Memory B cell (primary cell): ENCODE measurements at regions not wholly inside any gene's neighbourhood (a gene's known extent, or its start where the extent isn't known, plus 50 kb on each side); places are given as distances from the start of the nearest gene placed in this dataset.
"Not testable (repeated sequence)": the region's sequence is repeated elsewhere in the genome, so short reads cannot be mapped to it uniquely, and the experiment has no call there.

Source experiments
- ATAC-seq: fragments of 150-1000 bp; cut with Tn5 transposase; 2 replicates; pipeline ENCODE4 v1.10.0; 2021; ENCODE audit warnings: low read depth, mild to moderate bottlenecking, moderate library complexity
- DNase-seq, 2 donors: peaks; one replicate each; pipeline ENCODE4 v3.0.0; 2022; ENCODE audit warnings: low spot score in 2 of 2
- H3K27ac Mint-ChIP-seq: one replicate; pipeline ENCODE4 v1.8.0; 2022; ENCODE audit warnings: mild to moderate bottlenecking, moderate library complexity, mixed read lengths
- H3K27me3 Mint-ChIP-seq: one replicate; pipeline ENCODE4 v1.8.0; 2022; ENCODE audit warnings: mixed read lengths
- H3K36me3 Mint-ChIP-seq: one replicate; pipeline ENCODE4 v1.8.0; 2022; ENCODE audit warnings: mild to moderate bottlenecking, mixed read lengths
- H3K4me1 Mint-ChIP-seq: one replicate; pipeline ENCODE4 v1.8.0; 2022; ENCODE audit warnings: mixed read lengths
- H3K4me3 Mint-ChIP-seq: one replicate; pipeline ENCODE4 v1.8.0; 2022; ENCODE audit warnings: mild to moderate bottlenecking, moderate library complexity, mixed read lengths
- H3K9me3 Mint-ChIP-seq: one replicate; pipeline ENCODE4 v1.8.0; 2022; ENCODE audit warnings: mixed read lengths

DNA sequence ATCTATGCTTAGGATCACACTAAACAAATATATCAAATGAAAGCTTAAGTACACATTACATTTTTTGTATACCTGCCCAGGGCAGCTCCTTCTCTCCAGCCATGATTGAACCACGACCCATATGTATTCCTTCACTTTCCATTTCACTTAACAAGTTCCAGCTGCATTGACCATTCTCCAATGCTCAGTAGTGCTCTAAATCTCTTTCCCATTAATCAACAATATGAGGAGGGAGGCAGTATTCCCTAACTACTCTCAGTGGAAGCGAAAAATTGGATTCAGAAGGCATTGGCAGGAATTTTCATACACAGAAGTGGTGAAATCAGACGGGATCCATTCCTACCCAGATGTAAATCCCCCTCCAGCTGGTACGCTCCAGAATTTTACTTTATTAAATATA lies 372.0 kb upstream of the LUZP2 start:
- DNase-seq (no peak), ATAC-seq (no peak)
- Mint-ChIP-seq H3K27ac (no peak overlapping the region), H3K27me3 (no peaks in the 10 kb centered on the region), H3K9me3 (peaks cover 1% of the 10 kb centered on the region), H3K36me3 (no peaks in the 10 kb centered on the region), H3K4me1 (no peaks in the 10 kb centered on the region), H3K4me3 (no peak overlapping the region)

DNA sequence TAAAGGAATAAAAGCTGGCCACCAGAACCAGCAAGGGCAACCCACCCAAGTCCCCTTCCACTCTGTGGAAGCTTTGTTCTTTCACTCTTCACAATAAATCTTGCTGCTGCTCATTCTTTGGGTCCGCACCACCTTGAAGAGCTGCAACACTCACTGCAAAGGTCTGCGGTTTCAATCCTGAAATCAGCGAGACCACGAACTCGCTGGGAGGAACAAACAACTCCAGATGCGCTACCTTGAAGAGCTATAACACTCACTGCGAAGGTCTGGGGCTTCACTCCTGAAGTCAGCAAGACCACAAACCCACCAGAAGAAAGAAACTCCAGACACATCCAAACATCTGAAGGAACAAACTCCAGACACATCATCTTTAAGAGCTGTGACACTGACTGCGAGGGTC lies 365.2 kb upstream of the LUZP2 start:
- Mint-ChIP-seq H3K27me3 (no peaks in the 10 kb centered on the region), H3K27ac (no peak overlapping the region), H3K9me3 (peaks cover 3% of the 10 kb centered on the region), H3K36me3 (no peaks in the 10 kb centered on the region), H3K4me1 (no peaks in the 10 kb centered on the region), H3K4me3 (no peak overlapping the region)
- DNase-seq (no peak), ATAC-seq (no peak)

DNA sequence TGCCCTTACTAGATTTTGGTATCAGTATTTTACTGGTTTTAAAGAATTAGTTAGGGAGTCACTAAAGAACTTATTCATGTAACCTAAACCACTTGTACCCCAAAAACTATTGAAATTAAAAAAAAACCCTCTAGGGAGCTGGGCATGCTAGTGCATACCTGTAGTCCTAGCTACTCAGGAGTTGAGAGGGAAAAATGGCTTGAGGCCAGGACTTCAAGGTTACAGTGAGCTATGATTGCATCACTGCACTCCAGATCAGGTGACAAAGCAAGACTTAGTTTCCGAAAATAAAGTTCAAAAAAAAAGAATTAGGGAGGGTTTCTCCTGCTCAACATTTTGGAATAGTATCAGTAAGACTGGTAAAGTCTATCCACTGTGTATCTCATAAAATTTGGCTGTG lies 364.4 kb upstream of the LUZP2 start:
- no peak for DNase-seq
- Mint-ChIP-seq H3K36me3 (no peaks in the 10 kb centered on the region), H3K27ac (no peak overlapping the region), H3K9me3 (peaks cover 3% of the 10 kb centered on the region), H3K27me3 (no peaks in the 10 kb centered on the region), H3K4me1 (no peaks in the 10 kb centered on the region), H3K4me3 (no peak overlapping the region)
- no peak for ATAC-seq

DNA sequence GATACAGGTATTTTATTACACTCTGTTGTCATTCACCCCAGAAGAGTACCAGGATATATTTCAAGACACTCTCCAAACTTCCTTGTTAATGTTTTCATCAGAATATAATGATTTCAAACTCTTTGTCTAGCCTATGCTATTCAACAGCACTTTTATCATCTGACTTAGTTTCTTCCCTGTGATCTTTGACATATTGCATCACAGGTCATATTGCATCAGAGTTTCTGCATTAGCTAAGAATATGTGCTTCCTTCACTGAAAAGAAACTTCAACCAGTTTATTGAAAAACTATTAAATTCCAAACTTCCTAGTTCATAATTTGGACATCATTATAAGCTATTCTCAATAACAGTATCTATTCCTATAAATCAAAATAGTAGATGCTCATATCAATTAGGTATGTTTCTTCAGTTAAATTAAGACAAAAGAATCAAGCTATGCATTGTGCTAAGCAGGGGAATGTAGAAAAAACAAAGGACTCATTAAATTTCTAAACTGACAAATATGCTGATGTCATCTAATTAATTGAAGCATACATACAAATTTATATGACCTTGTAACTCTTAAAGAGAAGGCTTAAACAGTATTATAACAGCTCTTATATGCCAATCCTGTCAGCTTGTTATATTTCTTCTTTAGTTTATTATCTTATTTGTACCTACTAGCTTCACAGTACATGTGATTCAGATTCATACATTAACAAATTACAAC lies 361.8 kb upstream of the LUZP2 start:
- Mint-ChIP-seq H3K4me1 (no peaks in the 10 kb centered on the region), H3K27ac (no peak overlapping the region), H3K36me3 (no peaks in the 10 kb centered on the region), H3K9me3 (peaks cover 5% of the 10 kb centered on the region), H3K27me3 (no peaks in the 10 kb centered on the region), H3K4me3 (no peak overlapping the region)
- no peak for ATAC-seq
- DNase-seq = no peak

DNA sequence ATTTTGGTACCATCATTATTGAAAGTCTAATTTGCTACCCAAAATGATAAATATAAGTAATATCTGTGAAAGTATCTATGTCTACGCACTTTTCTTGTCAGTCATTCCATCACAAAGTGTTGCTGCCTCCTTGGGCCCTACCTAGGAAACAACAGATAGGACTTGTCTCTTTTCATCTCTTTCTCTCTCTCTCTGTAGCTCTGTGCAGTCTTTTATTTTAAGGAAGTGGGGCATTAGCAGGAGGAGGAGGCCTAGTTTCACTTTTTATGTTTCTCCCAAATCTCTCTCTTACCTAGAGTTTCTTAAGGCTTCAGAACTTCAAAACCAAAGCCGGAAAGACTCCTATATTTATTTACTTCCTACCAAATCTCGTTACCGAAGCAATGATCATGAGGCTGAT lies 354.8 kb upstream of the LUZP2 start:
- DNase-seq (no peak), ATAC-seq (no peak)
- Mint-ChIP-seq H3K36me3 (no peaks in the 10 kb centered on the region), H3K27me3 (no peaks in the 10 kb centered on the region), H3K4me3 (no peak overlapping the region), H3K4me1 (no peaks in the 10 kb centered on the region), H3K27ac (no peak overlapping the region), H3K9me3 (peaks cover 6% of the 10 kb centered on the region)

DNA sequence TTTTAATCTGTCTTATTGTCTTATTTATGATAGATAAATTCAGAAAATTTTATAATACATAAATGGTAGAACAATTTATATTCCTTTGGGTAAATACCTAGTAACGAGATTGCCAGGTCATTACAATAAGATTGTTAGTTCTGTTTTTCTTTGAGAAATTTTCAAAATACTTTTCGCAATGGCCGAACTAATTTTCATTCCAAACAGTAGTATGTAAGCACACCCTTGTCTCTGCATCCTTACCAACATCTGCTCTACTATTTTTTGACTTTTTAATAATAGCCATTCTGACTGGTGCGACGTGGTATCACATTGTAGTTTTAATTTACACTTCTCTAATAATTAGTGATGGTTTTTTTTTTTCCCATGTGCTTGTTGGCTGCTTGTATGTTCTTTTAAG lies 351.4 kb upstream of the LUZP2 start:
- DNase-seq (no peak), ATAC-seq (no peak)
- no peak overlapping the region for H3K4me3 Mint-ChIP-seq
- H3K27ac Mint-ChIP-seq = no peak overlapping the region
- no peaks in the 10 kb centered on the region for H3K27me3 Mint-ChIP-seq
- H3K9me3 Mint-ChIP-seq = peaks cover 4% of the 10 kb centered on the region
- no peaks in the 10 kb centered on the region for H3K4me1 Mint-ChIP-seq
- no peaks in the 10 kb centered on the region for H3K36me3 Mint-ChIP-seq

DNA sequence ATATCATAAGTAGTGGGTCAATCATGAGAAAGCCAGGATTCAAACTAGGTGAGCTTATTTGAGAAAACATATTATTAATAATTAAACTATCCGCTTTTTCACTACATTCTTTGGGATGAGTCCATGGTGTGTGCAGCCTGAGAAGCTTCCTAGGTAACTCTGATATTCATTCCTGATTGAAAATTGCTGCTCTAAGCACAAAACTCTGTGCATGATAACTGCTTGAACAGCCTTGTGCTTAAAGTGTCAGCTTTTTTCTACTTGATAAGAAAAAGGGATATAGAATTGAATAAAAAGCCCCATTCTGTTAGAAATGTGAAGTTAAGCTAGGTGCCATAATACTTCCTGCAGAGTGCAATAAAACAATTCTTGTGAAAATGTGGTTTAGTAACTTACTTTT lies 343.5 kb upstream of the LUZP2 start:
- Mint-ChIP-seq H3K9me3 (peaks cover 4% of the 10 kb centered on the region), H3K4me1 (no peaks in the 10 kb centered on the region), H3K4me3 (no peak overlapping the region), H3K27me3 (no peaks in the 10 kb centered on the region), H3K36me3 (no peaks in the 10 kb centered on the region), H3K27ac (no peak overlapping the region)
- DNase-seq (no peak), ATAC-seq (no peak)

DNA sequence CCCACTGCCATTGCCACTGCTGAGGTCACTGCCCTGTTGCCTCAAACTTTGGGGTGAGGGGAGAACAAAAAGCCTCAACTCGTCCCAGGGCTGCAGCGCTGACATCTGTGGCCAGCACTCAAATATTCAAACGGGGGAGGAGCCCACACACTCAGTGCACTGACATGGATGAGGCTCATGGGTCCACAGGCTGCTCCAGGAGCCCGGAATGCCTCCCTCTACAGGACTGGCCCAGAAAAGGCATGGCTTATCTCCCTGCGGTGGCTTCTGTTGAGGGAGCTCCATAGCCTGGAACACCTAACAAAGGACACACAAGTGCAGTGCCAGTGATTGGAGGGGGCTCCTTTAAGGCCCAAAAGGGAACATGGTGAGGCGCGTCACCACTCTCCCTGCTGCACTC lies 341.1 kb upstream of the LUZP2 start:
- no peaks in the 10 kb centered on the region for H3K27me3 Mint-ChIP-seq
- H3K9me3 Mint-ChIP-seq = peaks cover 3% of the 10 kb centered on the region
- ATAC-seq = no peak
- no peaks in the 10 kb centered on the region for H3K36me3 Mint-ChIP-seq
- H3K27ac Mint-ChIP-seq = no peak overlapping the region
- no peak for DNase-seq
- no peaks in the 10 kb centered on the region for H3K4me1 Mint-ChIP-seq
- no peak overlapping the region for H3K4me3 Mint-ChIP-seq

DNA sequence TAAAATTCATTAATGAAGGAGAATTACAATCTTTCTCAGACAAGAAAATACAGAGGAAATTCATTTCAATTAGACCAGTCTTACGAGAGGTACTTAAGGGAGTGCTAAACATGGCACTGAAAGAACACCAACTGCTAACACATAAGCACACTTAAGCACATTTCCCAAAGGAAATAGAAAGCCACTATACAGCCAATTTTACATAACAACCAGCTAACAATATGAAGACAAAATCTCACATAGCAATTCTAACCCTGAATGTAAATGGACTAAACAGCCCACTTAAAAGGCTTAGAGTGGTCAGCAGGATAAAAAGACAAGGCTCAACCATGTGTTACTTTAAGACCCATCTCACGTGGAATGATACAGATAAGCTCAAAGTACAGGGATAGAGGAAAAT lies 339.5 kb upstream of the LUZP2 start:
- ATAC-seq = no peak
- no peak for DNase-seq
- Mint-ChIP-seq H3K4me1 (no peaks in the 10 kb centered on the region), H3K27me3 (no peaks in the 10 kb centered on the region), H3K4me3 (no peak overlapping the region), H3K36me3 (no peaks in the 10 kb centered on the region), H3K9me3 (peaks cover 3% of the 10 kb centered on the region), H3K27ac (no peak overlapping the region)

DNA sequence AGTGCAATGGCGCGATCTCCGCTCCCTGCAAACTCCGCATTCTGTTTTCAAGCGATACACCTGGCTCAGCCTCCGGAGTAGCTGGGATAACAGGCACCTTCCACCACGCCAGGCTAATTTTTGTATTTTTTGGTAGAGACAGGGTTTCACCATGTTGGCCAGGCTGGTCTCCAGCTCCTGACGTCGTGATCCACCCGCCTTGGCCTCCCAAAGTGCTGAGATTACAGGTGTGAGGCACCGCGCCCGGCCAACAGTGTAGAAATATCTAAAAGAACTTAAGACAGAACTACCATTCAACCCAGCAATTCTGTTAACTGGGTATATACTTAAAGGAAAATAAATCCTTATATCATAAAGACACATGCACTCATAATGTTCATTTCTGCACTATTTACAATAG lies 335.3 kb upstream of the LUZP2 start:
- Mint-ChIP-seq H3K4me3 (no peak overlapping the region), H3K9me3 (peaks cover 5% of the 10 kb centered on the region), H3K27ac (no peak overlapping the region), H3K27me3 (no peaks in the 10 kb centered on the region), H3K4me1 (no peaks in the 10 kb centered on the region), H3K36me3 (no peaks in the 10 kb centered on the region)
- ATAC-seq (no peak), DNase-seq (no peak)

DNA sequence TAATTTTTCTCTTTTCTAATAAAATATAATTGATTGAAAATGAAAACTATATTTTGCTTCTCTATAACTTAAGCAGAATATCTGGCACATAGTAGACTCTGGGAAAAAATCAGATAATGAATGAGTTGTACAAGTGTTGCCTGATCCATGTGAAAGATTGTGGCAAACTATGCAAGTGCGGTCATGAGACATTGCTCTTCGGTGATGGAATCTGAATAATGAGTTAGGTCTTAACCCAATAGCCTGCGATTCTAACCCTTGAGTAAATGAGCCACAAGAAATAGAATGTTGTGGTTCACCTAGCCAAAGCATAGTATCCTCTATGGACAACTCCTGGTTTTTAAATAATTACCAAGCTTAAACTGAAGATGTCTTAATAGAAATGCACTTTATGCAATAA lies 333.7 kb upstream of the LUZP2 start:
- Mint-ChIP-seq H3K36me3 (no peaks in the 10 kb centered on the region), H3K27me3 (no peaks in the 10 kb centered on the region), H3K4me1 (no peaks in the 10 kb centered on the region), H3K4me3 (no peak overlapping the region), H3K27ac (no peak overlapping the region), H3K9me3 (peaks cover 3% of the 10 kb centered on the region)
- no peak for ATAC-seq
- DNase-seq = no peak

DNA sequence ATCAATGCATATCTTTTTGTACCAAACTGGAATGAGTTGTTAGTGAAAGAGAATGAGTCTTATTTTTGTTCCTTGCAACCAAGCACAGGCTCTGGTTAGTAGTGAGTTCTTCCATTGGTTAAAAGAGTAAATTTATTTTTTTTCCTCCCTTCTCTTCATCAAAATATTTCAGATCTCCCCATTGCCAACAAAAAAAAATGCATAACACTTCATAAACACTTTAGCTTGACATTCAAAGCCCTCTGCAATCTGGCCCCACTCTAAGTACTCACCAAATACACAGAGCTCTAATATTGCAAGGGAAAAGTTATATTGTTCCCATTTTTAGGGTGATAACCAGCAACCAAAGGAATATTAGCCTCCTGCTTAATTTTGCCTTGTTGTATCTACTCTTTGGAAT lies 333.0 kb upstream of the LUZP2 start:
- ATAC-seq (no peak), DNase-seq (no peak)
- Mint-ChIP-seq H3K36me3 (no peaks in the 10 kb centered on the region), H3K27ac (no peak overlapping the region), H3K27me3 (no peaks in the 10 kb centered on the region), H3K4me1 (no peaks in the 10 kb centered on the region), H3K9me3 (peaks cover 3% of the 10 kb centered on the region), H3K4me3 (no peak overlapping the region)

DNA sequence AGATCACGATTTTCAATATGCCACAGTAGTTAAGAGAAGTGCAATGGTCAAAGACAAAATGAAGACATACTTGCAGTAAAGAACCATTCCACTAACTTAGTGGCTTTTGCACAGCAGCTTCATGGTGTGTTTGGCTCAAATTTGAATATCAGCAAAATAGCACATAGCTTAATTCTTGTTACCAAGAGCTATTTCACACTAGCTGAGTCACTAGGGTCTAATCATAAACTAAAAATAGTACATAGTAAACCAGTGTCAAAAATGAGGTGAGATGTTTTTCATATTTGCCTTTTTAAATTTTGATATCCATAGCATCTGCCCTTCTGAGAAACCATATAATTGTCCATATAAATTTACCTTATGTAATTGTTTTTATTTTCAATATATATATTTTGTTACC lies 325.0 kb upstream of the LUZP2 start:
- H3K36me3 Mint-ChIP-seq = no peaks in the 10 kb centered on the region
- H3K27ac Mint-ChIP-seq = no peak overlapping the region
- H3K4me1 Mint-ChIP-seq = no peaks in the 10 kb centered on the region
- peaks cover 2% of the 10 kb centered on the region for H3K9me3 Mint-ChIP-seq
- no peaks in the 10 kb centered on the region for H3K27me3 Mint-ChIP-seq
- H3K4me3 Mint-ChIP-seq = no peak overlapping the region
- ATAC-seq (no peak), DNase-seq (no peak)

DNA sequence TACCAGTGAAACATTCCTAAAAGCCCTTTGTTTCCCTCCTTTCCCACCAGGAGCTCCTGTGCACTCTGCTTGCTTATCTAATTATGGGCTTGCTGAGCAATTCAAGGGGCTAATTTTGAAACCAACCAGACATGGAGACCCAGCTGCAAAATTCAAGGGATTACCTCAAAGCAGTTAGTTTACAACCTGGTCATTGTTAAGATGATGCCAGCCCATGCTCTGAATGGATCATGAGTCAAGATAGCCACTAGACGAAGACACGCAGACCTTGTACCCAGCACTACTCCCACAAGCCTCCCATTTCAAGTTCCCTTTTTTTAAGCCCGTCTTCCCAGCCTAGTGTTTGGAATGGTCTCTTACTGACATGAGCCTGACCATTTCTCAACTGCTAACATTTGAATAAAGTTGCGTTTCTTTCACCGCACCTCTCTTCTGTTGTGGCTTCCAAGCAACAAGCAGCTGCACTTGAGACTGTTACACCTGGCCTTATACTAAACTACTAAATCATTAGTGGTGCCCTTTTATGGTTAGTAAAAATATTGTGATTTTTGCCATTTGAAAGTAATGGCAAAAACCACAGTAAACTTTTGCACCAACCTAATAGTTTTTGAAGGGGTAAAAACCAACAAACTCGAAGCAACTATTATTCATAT lies 315.3 kb upstream of the LUZP2 start:
- no peak overlapping the region for H3K27ac Mint-ChIP-seq
- DNase-seq (no peak), ATAC-seq (no peak)
- no peaks in the 10 kb centered on the region for H3K27me3 Mint-ChIP-seq
- H3K4me3 Mint-ChIP-seq = no peak overlapping the region
- no peaks in the 10 kb centered on the region for H3K4me1 Mint-ChIP-seq
- peaks cover 6% of the 10 kb centered on the region for H3K9me3 Mint-ChIP-seq
- H3K36me3 Mint-ChIP-seq = no peaks in the 10 kb centered on the region

DNA sequence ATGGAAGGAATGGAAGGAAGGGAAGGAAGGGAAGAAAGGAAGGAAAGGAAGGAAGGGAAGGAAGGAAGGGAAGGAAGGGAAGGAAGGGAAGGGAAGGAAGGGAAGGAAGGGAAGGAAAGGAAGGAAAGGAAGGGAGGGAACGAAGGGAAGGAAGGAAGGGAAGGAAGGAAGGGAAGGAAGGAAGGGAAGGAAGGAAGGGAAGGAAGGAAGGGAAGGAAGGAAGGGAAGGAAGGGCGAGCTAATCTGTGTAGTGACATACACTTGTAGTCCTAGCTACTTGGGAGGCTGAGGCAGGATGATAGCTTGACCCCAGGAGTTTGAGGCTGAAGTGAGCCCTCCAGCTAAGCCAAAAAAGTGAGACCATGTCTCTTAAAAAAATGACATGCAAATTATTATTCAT lies 311.3 kb upstream of the LUZP2 start:
- not testable (repeated sequence) for H3K4me3 Mint-ChIP-seq, H3K27ac Mint-ChIP-seq, H3K27me3 Mint-ChIP-seq, H3K4me1 Mint-ChIP-seq, DNase-seq, ATAC-seq, H3K9me3 Mint-ChIP-seq, H3K36me3 Mint-ChIP-seq
